ENCODE measurements at regions not wholly inside any gene's neighbourhood (a gene's known extent, or its start where the extent isn't known, plus 50 kb on each side); places are given as distances from the start of the nearest gene placed in this dataset.
A peak's percentile ranks its signal among the peaks of the same experiment; 100 is the strongest.
"Not testable (repeated sequence)": the region's sequence is repeated elsewhere in the genome, so short reads cannot be mapped to it uniquely, and the experiment has no call there.

DNA sequence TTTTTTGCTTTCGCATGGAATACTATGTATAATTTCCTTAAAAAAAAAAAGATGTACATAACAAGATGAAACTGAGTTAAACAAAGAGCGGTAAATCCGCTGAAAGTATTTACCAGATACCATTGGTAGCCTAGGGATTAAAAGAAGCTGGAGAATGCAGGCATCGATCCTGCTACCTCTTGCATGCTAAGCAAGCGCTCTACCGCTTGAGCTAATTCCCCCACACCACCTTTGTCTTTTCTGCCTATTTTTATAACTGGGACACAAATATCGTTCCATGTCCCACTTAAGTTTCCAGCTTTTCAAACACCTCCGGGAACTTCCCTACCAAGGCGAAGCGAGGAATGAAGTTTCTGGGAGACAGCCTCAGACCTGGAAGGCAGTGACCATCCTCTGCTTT, 498.4 kb downstream of the PRIM2 start:
- H2BK5ac ChIP-seq (ENCODE audit: low read depth, low read length); H2AK5ac ChIP-seq (ENCODE audit: low read depth, low read length); H2BK20ac ChIP-seq (ENCODE audit: low read length); H3K4me1 ChIP-seq (replicated peaks in 1 of 4; ENCODE audit: control insufficient read depth in 3 of 4, insufficient read depth in 4 of 4, low read length in 3 of 4); H3K36me3 ChIP-seq (ENCODE audit: control insufficient read depth in 2 of 4, insufficient read depth in 4 of 4, low read length in 3 of 4); H3K4ac ChIP-seq (replicated peaks; ENCODE audit: insufficient read length, low read depth, low read length); H3K23ac ChIP-seq (ENCODE audit: insufficient read length); H3K9me3 ChIP-seq (ENCODE audit: insufficient read depth in 2 of 2, low read depth in 1 of 2, low read length in 1 of 2); H2AFZ ChIP-seq (ENCODE audit: low read length); H2BK120ac ChIP-seq (replicated peaks; ENCODE audit: low read depth, low read length); H3K4me2 ChIP-seq (ENCODE audit: insufficient read depth in 1 of 2, low read depth in 2 of 2, low read length in 2 of 2); DNase-seq (ENCODE audit: low read depth in 1 of 2, low spot score in 2 of 2); H2BK12ac ChIP-seq (ENCODE audit: low read depth, low read length); H3K56ac ChIP-seq (replicated peaks; ENCODE audit: insufficient read length, low read depth, low read length); H4K5ac ChIP-seq (ENCODE audit: insufficient read length, low read depth, low read length); CTCF ChIA-PET (ENCODE audit: partially characterized antibody); H3K79me1 ChIP-seq (ENCODE audit: low read depth, low read length); H3K27ac ChIP-seq (ENCODE audit: low read depth, low read length); H3K4me3 ChIP-seq (ENCODE audit: extremely low read depth in 1 of 4, insufficient read depth in 2 of 4, low read depth in 3 of 4, low read length in 4 of 4); H4K20me1 ChIP-seq (replicated peaks in 1 of 2; ENCODE audit: control insufficient read depth in 1 of 2, insufficient read depth in 2 of 2, low read length in 2 of 2); H2BK15ac ChIP-seq (ENCODE audit: low read length); H3K23me2 ChIP-seq (ENCODE audit: low read depth, low read length); H3K79me2 ChIP-seq (ENCODE audit: control insufficient read depth in 1 of 2, insufficient read depth in 2 of 2, low read length in 2 of 2); FAIRE-seq; POLR2A ChIA-PET (ENCODE audit: partially characterized antibody); H3K27me3 ChIP-seq (replicated peaks in 1 of 4; ENCODE audit: control insufficient read depth in 3 of 4, extremely low read depth in 1 of 4, insufficient read depth in 3 of 4, low read length in 3 of 4); H3K14ac ChIP-seq (ENCODE audit: insufficient read length); H3K18ac ChIP-seq (ENCODE audit: extremely low read depth, low read length); H4K8ac ChIP-seq (ENCODE audit: extremely low read depth, insufficient read depth, low read length); H4K91ac ChIP-seq (replicated peaks; ENCODE audit: insufficient read length, low read length); H3K9ac ChIP-seq (replicated peaks in 1 of 4; ENCODE audit: extremely low read depth in 1 of 4, low read depth in 3 of 4, low read length in 3 of 4): not testable (repeated sequence)
- WGBS, 2 experiments (ENCODE audit: extremely low coverage in 1 of 2, insufficient coverage in 1 of 2, insufficient read length in 1 of 2, insufficient replicate concordance in 2 of 2, low coverage in 1 of 2, low lambda C conversion rate in 2 of 2, missing lambda C conversion rate in 1 of 2): 17% methylated on average over 7 of the region's 10 CpGs; no CpG with 5 or more reads in 1 of the 2 experiments
- TF ChIP-seq TBP (IDR thresholded peaks at IDR 0.05; ENCODE audit: low read depth, low read length): peak; percentile 94

DNA sequence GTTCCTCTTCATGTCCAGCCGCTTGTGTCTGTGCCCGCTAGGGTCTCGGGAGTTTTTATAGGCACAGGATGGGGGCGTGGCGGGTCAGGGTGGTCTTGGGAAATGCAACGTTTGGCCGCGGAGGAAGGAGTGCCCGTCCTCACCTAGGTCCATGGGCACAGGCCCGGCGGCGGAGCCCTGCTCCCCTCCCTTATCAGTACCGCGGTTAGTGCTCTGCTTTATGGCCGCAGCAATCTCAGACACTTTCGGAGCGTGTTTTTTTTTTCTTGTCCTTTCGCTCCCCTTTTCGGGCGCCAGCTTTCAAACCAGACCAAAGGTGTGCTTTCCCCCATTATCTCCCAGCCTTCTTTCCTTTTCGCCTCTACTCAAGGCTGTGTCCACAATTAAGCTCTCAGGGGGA, 503.9 kb downstream of the PRIM2 start:
- H3K56ac ChIP-seq (replicated peaks; ENCODE audit: insufficient read length, low read depth, low read length); H2BK15ac ChIP-seq (ENCODE audit: low read length); H3K79me2 ChIP-seq (ENCODE audit: control insufficient read depth in 1 of 2, insufficient read depth in 2 of 2, low read length in 2 of 2); H3K14ac ChIP-seq (ENCODE audit: insufficient read length); CTCF ChIA-PET (ENCODE audit: partially characterized antibody); H3K79me1 ChIP-seq (ENCODE audit: low read depth, low read length); H3K4me1 ChIP-seq (replicated peaks in 1 of 4; ENCODE audit: control insufficient read depth in 3 of 4, insufficient read depth in 4 of 4, low read length in 3 of 4); H3K9me3 ChIP-seq (ENCODE audit: insufficient read depth in 2 of 2, low read depth in 1 of 2, low read length in 1 of 2); POLR2A ChIA-PET (ENCODE audit: partially characterized antibody); H3K4me2 ChIP-seq (ENCODE audit: insufficient read depth in 1 of 2, low read depth in 2 of 2, low read length in 2 of 2); H3K4ac ChIP-seq (replicated peaks; ENCODE audit: insufficient read length, low read depth, low read length); H3K4me3 ChIP-seq (ENCODE audit: extremely low read depth in 1 of 4, insufficient read depth in 2 of 4, low read depth in 3 of 4, low read length in 4 of 4); DNase-seq (ENCODE audit: low read depth in 1 of 2, low spot score in 2 of 2); H2BK20ac ChIP-seq (ENCODE audit: low read length); H2BK120ac ChIP-seq (replicated peaks; ENCODE audit: low read depth, low read length); H3K27ac ChIP-seq (ENCODE audit: low read depth, low read length); H2AFZ ChIP-seq (ENCODE audit: low read length); H3K36me3 ChIP-seq (ENCODE audit: control insufficient read depth in 2 of 4, insufficient read depth in 4 of 4, low read length in 3 of 4); H2BK12ac ChIP-seq (ENCODE audit: low read depth, low read length); H3K9ac ChIP-seq (replicated peaks in 1 of 4; ENCODE audit: extremely low read depth in 1 of 4, low read depth in 3 of 4, low read length in 3 of 4); H2BK5ac ChIP-seq (ENCODE audit: low read depth, low read length); FAIRE-seq; H3K23me2 ChIP-seq (ENCODE audit: low read depth, low read length); H2AK5ac ChIP-seq (ENCODE audit: low read depth, low read length); H4K5ac ChIP-seq (ENCODE audit: insufficient read length, low read depth, low read length); H4K8ac ChIP-seq (ENCODE audit: extremely low read depth, insufficient read depth, low read length); H3K18ac ChIP-seq (ENCODE audit: extremely low read depth, low read length); H4K20me1 ChIP-seq (replicated peaks in 1 of 2; ENCODE audit: control insufficient read depth in 1 of 2, insufficient read depth in 2 of 2, low read length in 2 of 2); H3K23ac ChIP-seq (ENCODE audit: insufficient read length); H4K91ac ChIP-seq (replicated peaks; ENCODE audit: insufficient read length, low read length); H3K27me3 ChIP-seq (replicated peaks in 1 of 4; ENCODE audit: control insufficient read depth in 3 of 4, extremely low read depth in 1 of 4, insufficient read depth in 3 of 4, low read length in 3 of 4): not testable (repeated sequence)
- WGBS, 2 experiments (ENCODE audit: extremely low coverage in 1 of 2, insufficient coverage in 1 of 2, insufficient read length in 1 of 2, insufficient replicate concordance in 2 of 2, low coverage in 1 of 2, low lambda C conversion rate in 2 of 2, missing lambda C conversion rate in 1 of 2): no CpG with 5 or more reads among the region's 21 CpGs
